GM18505 (cell line): ENCODE measurements at regions not wholly inside any gene's neighbourhood (a gene's known extent, or its start where the extent isn't known, plus 50 kb on each side); places are given as distances from the start of the nearest gene placed in this dataset.
"Not testable (repeated sequence)": the region's sequence is repeated elsewhere in the genome, so short reads cannot be mapped to it uniquely, and the experiment has no call there.

Experiments used
- ATAC-seq: cut with Tn5 transposase; IDR thresholded peaks from one replicate; pipeline ENCODE4 v1.9.1; 2021; ENCODE audit not compliant: unreplicated experiment
- POLR2A ChIP-seq: IDR thresholded peaks from 4 replicates; pipeline ENCODE4 v1.6.1; 2011; ENCODE audit warnings: borderline replicate concordance; ENCODE audit not compliant: insufficient read depth, insufficient read length; ENCODE audit errors: extremely low read depth

DNA sequence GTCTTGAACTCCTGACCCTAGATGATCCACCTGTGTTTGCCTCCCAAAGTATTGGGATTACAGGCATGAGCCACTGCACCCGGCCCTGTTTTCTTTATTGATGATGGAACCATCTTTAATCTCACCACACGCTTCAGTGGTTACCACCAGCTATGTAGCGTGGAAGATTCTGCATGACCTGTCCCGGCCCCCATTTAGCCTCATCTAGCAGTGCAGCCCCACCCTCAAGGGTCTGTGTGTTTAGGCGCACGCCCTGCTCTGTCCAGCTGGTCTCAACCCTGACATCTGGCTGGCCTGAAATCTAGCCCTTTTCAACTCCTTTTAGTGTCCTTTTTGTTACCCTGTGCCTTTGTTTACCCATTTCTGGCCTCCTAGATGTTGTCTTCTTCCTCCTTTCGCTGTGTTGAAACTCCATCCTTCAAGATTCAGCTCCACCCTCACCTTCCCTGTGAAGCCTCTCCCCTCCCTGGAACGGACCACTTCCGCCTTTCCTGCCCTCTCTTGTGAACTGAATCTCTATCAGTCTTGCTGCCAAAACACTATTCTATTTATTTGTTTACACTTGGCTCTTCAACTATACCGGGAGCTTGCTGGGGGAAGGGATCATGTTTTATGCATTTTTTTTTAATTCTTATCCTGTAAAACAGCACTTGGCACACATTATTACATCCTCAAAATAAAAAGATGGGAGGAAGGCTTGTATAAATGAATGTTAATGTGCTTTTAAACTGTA lies 101.0 kb upstream of the MTHFD1L start:
- TF ChIP-seq POLR2A: no peak
- ATAC-seq: no peak

- TF ChIP-seq POLR2A: no peak
- ATAC-seq: peak; percentile 92
These were observed 100.3 kb upstream of the MTHFD1L start for GRCh38 chr6:150765067-150765764.

DNA sequence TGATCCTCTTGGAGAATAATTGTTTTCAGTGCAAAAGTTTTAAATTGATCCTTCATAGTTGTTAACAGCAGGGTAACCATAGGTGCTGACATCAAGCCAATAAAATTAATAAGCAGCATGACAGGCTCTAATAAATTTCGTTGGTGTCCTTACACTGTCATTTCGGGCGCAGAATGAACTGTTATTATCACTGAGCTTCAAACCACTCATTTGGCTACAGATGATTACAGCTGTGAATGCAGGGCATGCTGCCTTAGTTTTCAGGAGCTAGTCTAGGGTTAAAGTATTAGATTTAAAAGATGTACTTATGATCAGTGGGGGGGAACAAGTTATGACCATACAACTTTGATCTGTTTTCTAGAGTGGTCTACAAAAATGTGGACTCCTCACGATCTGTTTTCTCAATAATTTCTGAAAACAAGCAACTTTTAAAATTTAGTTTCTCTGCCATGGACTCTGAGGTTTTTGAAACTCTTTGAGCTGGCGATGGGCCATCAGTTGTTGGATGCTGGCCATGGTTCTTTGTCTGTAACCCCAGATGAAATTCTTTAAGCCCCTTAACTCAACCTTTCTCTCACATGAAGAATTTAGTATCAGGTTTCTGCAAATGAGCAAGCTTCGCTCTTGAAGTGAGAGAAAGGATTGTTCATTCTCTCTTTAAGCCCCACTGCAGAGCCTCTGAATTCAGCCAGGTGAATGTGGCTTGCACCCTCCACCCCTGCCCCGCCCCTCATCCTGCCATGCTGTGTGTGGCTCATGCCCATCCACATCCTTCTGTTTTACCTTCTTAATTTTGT lies 99.1 kb upstream of the MTHFD1L start:
- no peak for ATAC-seq
- TF ChIP-seq POLR2A: no peak

DNA sequence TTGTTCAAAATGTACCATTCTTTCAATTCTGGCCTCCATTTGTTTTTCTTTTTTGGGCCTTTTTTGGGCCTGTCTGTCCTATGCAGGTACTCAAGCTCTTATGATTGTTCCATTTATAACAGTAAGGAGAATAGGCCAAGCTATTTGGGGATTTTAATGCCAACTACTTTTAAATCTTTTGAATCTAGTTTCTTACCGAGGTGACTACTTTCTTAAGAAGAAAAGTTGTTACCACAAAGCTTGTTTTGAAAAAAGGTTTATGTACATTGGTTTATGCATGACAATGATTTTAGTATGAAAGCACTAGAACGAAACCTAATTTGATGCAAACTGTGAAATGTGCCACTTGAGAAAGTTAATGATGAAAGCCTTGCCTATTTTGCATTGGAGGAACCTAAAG lies 98.3 kb upstream of the MTHFD1L start:
- no peak for ATAC-seq
- TF ChIP-seq POLR2A: no peak

DNA sequence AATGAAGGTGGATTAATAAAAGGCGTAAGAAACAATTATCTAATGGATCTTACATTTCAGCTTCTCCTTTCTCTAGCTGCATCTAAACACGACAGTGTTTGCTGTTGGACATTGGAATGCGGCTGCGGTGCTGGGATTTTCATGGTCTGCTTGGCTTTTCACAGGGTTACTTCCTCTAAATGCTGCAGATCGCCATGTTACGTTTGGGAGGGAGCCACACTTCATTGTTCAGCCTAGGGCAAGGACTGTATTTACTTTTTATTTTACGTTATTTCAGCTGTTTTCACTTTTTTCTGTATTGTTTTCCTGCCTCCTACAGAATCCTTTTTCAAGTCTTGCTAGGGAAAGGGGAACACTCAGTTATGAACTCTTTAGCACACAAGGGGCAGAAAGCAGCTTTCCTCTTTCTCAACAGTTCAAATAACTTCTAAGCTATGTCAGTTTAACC lies 97.9 kb upstream of the MTHFD1L start:
- TF ChIP-seq POLR2A: no peak
- no peak for ATAC-seq

DNA sequence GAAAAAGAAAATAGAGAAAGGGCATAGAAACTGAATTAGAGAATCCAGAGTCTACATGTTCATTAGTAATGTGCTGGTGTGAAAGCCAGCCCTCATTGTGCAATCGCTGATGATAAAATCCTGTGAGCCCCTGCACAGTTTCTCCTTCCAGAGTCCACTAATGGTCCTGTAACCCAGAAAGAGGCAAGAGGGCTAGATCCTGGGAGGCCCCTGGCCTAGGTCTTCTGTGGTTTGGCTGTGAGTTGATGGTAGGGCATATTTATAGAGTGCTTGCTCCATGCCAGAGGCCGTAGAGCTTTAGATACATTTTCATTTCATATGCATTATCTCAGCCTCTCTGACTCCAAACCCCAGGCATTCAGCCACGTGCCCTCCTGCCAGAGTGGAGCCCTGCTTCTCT lies 94.9 kb upstream of the MTHFD1L start:
- no peak for TF ChIP-seq POLR2A
- no peak for ATAC-seq

DNA sequence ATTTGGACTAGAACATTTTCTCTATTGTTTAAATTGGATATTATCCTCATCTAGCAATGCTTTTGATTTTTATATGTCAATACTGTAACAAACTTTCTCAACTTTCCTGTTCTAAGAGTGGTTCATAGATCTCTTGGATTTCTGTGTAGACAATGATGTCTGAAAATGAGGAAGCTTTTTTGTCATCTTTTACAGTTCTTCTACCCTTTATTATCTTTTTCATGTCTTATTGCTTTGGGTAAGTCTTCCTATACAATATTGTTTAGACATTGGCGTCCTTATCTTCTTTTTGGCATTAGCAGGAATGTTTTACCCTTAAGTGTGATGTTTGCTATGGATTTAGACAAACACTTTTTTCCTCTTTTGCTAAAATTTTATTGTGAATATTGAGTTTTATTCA lies 91.5 kb upstream of the MTHFD1L start:
- ATAC-seq: no peak
- TF ChIP-seq POLR2A: no peak

DNA sequence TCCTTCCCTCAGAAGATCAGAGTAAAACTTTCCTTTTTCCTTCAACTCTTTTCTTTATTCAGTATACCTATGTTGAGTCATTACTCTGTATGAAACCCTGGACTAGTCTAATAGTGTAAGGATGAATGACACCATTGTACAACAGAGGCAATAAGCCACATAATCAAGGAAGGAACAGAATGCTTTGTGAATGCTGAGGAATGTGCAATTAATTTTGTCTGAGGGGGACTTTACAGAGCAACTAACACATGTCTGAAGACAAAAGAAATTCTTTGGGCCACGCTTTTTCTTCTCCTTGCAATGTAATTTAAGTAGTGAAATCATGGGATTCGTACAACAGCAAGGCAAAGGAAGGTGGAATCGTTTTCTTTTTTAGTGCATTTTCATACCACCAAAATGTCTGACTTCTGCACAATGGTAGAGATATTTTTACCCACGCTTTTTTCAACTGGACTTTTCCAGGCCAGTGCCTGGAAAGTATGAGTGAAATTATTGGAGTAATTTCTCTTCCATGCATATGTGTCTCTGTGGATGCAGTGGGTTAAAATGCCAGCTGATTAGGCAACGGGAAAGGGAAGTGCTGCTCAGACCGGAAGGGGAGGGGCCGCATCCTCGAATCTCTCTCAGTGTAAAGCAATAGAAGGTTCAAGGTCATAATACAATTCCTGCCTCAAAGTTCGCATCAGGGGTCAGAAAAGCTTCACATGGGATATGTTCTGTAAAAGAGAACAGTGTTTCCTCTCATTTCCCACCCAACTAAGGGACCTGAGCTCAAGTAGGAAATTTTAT lies 89.9 kb upstream of the MTHFD1L start:
- no peak for ATAC-seq

GRCh38 chr6:150777736-150778135 lies 87.8 kb upstream of the MTHFD1L start:
- no peak for ATAC-seq
- no peak for TF ChIP-seq POLR2A

More for the DNA sequence above, 89.9 kb upstream of the MTHFD1L start:
- no peak for TF ChIP-seq POLR2A

GRCh38 chr6:150783813-150784212 lies 81.7 kb upstream of the MTHFD1L start:
- TF ChIP-seq POLR2A: no peak
- ATAC-seq: no peak

DNA sequence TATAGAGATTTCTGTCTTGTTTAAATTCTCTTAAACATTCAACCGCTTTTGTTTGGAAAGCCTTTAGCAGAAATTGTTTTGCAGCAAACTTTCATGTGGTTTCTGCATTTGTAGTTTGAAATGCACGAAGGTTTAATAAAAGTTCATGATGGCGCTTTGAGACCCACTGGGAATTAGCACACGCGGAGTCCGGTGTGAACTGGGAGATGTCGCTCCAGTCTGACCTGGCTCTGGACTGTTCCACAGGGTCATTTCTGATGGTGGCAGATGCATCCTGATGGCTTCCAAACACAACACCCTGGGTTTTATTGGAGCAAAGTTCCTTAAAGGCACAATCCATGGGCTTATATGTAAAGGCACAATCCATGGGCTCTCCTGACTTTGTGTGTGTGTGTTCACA lies 78.1 kb upstream of the MTHFD1L start:
- no peak for TF ChIP-seq POLR2A
- no peak for ATAC-seq

GRCh38 chr6:150788089-150788488 lies 77.4 kb upstream of the MTHFD1L start:
- ATAC-seq: no peak
- TF ChIP-seq POLR2A: no peak

- not testable (repeated sequence) for ATAC-seq
These were observed 75.6 kb upstream of the MTHFD1L start for GRCh38 chr6:150789906-150790305.
